ENCODE measurements at regions not wholly inside any gene's neighbourhood (a gene's known extent, or its start where the extent isn't known, plus 50 kb on each side); places are given as distances from the start of the nearest gene placed in this dataset.
A peak's percentile ranks its signal among the peaks of the same experiment; 100 is the strongest.

GRCh38 chr11:19433791-19434190 is 193.0 kb upstream of the E2F8 start:
- H4K91ac ChIP-seq (ENCODE audit: low read depth, low read length, poor library complexity) = no peak overlapping the region
- H2AK5ac ChIP-seq (ENCODE audit: low read depth, low read length) = no peak overlapping the region
- no peaks in the 10 kb centered on the region for H3K79me1 ChIP-seq (ENCODE audit: low read depth, low read length)
- no peak overlapping the region for H3K9ac ChIP-seq (ENCODE audit: low read depth, low read length, poor library complexity)
- H3K9me3 ChIP-seq (replicated peaks in 1 of 2; ENCODE audit: control insufficient read depth in 2 of 2, insufficient read depth in 1 of 2, low read depth in 1 of 2, low read length in 2 of 2) = peaks cover 0 to 4% of the 10 kb centered on the region in 2 donors
- H3K4ac ChIP-seq (ENCODE audit: low read length) = no peak overlapping the region
- peaks cover 14 to 21% of the 10 kb centered on the region in 2 donors for H3K4me1 ChIP-seq (ENCODE audit: control insufficient read depth in 2 of 2, insufficient read depth in 1 of 2, low read depth in 1 of 2, low read length in 2 of 2)
- no peak overlapping the region for H2AFZ ChIP-seq (ENCODE audit: low read length)
- H2BK12ac ChIP-seq (ENCODE audit: low read length) = no peak overlapping the region
- no peak for DNase-seq (ENCODE audit: low spot score)
- no peak overlapping the region for H4K8ac ChIP-seq (ENCODE audit: low read depth, low read length)
- H3K23ac ChIP-seq (ENCODE audit: low read depth, low read length, poor library complexity) = no peak overlapping the region
- no peak overlapping the region for H3K27ac ChIP-seq (replicated peaks; ENCODE audit: low read length)
- WGBS, 2 donors (ENCODE audit: extremely low coverage in 2 of 2, insufficient read length in 2 of 2, insufficient replicate concordance in 1 of 2) = no CpG with 5 or more reads among the region's 1 CpG
- no peak overlapping the region for H2BK5ac ChIP-seq (ENCODE audit: low read length)
- H2BK15ac ChIP-seq (ENCODE audit: low read length) = no peak overlapping the region
- no peak overlapping the region for H2BK120ac ChIP-seq (ENCODE audit: low read depth, low read length)
- H3K27me3 ChIP-seq (ENCODE audit: control insufficient read depth in 3 of 3, insufficient read depth in 3 of 3, low read depth in 1 of 3, low read length in 3 of 3) = no peaks in the 10 kb centered on the region
- H3K36me3 ChIP-seq (replicated peaks in 1 of 2; ENCODE audit: control insufficient read depth in 2 of 2, insufficient read depth in 2 of 2, low read length in 2 of 2) = no peaks in the 10 kb centered on the region
- H3K4me2 ChIP-seq (ENCODE audit: insufficient read depth, low read length, poor library complexity, severe bottlenecking) = no peak overlapping the region
- H3K14ac ChIP-seq (ENCODE audit: low read length) = no peak overlapping the region
- H3K4me3 ChIP-seq (ENCODE audit: low read length in 2 of 2) = no peak overlapping the region
- H3K18ac ChIP-seq (ENCODE audit: low read length) = no peak overlapping the region

- Histone ChIP-seq H3K9me3 (replicated peaks in 1 of 2; ENCODE audit: control insufficient read depth in 2 of 2, insufficient read depth in 1 of 2, low read depth in 1 of 2, low read length in 2 of 2) (peaks cover 0 to 4% of the 10 kb centered on the region in 2 donors), H3K23ac (ENCODE audit: low read depth, low read length, poor library complexity) (no peak overlapping the region), H3K79me1 (ENCODE audit: low read depth, low read length) (no peaks in the 10 kb centered on the region), H3K27me3 (ENCODE audit: control insufficient read depth in 3 of 3, insufficient read depth in 3 of 3, low read depth in 1 of 3, low read length in 3 of 3) (no peaks in the 10 kb centered on the region), H3K27ac (replicated peaks; ENCODE audit: low read length) (no peak overlapping the region), H3K4ac (ENCODE audit: low read length) (no peak overlapping the region), H2AK5ac (ENCODE audit: low read depth, low read length) (no peak overlapping the region), H2BK5ac (ENCODE audit: low read length) (no peak overlapping the region), H3K4me3 (ENCODE audit: low read length in 2 of 2) (no peak overlapping the region), H4K91ac (ENCODE audit: low read depth, low read length, poor library complexity) (no peak overlapping the region), H2BK15ac (ENCODE audit: low read length) (no peak overlapping the region), H3K4me1 (ENCODE audit: control insufficient read depth in 2 of 2, insufficient read depth in 1 of 2, low read depth in 1 of 2, low read length in 2 of 2) (peaks cover 16 to 21% of the 10 kb centered on the region in 2 donors), H2BK12ac (ENCODE audit: low read length) (no peak overlapping the region), H2BK120ac (ENCODE audit: low read depth, low read length) (no peak overlapping the region), H3K4me2 (ENCODE audit: insufficient read depth, low read length, poor library complexity, severe bottlenecking) (no peak overlapping the region), H3K9ac (ENCODE audit: low read depth, low read length, poor library complexity) (no peak overlapping the region), H2AFZ (ENCODE audit: low read length) (no peak overlapping the region), H3K14ac (ENCODE audit: low read length) (no peak overlapping the region), H3K18ac (ENCODE audit: low read length) (no peak overlapping the region), H3K36me3 (replicated peaks in 1 of 2; ENCODE audit: control insufficient read depth in 2 of 2, insufficient read depth in 2 of 2, low read length in 2 of 2) (no peaks in the 10 kb centered on the region), H4K8ac (ENCODE audit: low read depth, low read length) (no peak overlapping the region)
- WGBS, 2 donors (ENCODE audit: extremely low coverage in 2 of 2, insufficient read length in 2 of 2, insufficient replicate concordance in 1 of 2) = no CpG with 5 or more reads among the region's 2 CpGs
- DNase-seq (ENCODE audit: low spot score) = no peak
Measured at GRCh38 chr11:19433367-19433766, 192.6 kb upstream of the E2F8 start.

GRCh38 chr11:19432370-19433061 is 191.8 kb upstream of the E2F8 start:
- no CpG with 5 or more reads among the region's 3 CpGs for WGBS, 2 donors (ENCODE audit: extremely low coverage in 2 of 2, insufficient read length in 2 of 2, insufficient replicate concordance in 1 of 2)
- Histone ChIP-seq H4K91ac (ENCODE audit: low read depth, low read length, poor library complexity) (no peak overlapping the region), H3K79me1 (ENCODE audit: low read depth, low read length) (no peaks in the 10 kb centered on the region), H3K9ac (ENCODE audit: low read depth, low read length, poor library complexity) (no peak overlapping the region), H3K4me2 (ENCODE audit: insufficient read depth, low read length, poor library complexity, severe bottlenecking) (peak overlapping the region; percentile 36), H3K4me1 (ENCODE audit: control insufficient read depth in 2 of 2, insufficient read depth in 1 of 2, low read depth in 1 of 2, low read length in 2 of 2) (peaks cover 19 to 21% of the 10 kb centered on the region in 2 donors), H3K4me3 (ENCODE audit: low read length in 2 of 2) (no peak overlapping the region), H2BK12ac (ENCODE audit: low read length) (no peak overlapping the region), H2AFZ (ENCODE audit: low read length) (peak overlapping the region; percentile 84), H3K23ac (ENCODE audit: low read depth, low read length, poor library complexity) (no peak overlapping the region), H3K36me3 (replicated peaks in 1 of 2; ENCODE audit: control insufficient read depth in 2 of 2, insufficient read depth in 2 of 2, low read length in 2 of 2) (no peaks in the 10 kb centered on the region), H2AK5ac (ENCODE audit: low read depth, low read length) (no peak overlapping the region), H3K18ac (ENCODE audit: low read length) (peak overlapping the region; percentile 76), H2BK15ac (ENCODE audit: low read length) (no peak overlapping the region), H3K9me3 (replicated peaks in 1 of 2; ENCODE audit: control insufficient read depth in 2 of 2, insufficient read depth in 1 of 2, low read depth in 1 of 2, low read length in 2 of 2) (peaks cover 0 to 4% of the 10 kb centered on the region in 2 donors), H2BK120ac (ENCODE audit: low read depth, low read length) (no peak overlapping the region), H3K14ac (ENCODE audit: low read length) (no peak overlapping the region), H2BK5ac (ENCODE audit: low read length) (no peak overlapping the region), H4K8ac (ENCODE audit: low read depth, low read length) (no peak overlapping the region), H3K27ac (replicated peaks; ENCODE audit: low read length) (no peak overlapping the region), H3K4ac (ENCODE audit: low read length) (no peak overlapping the region), H3K27me3 (ENCODE audit: control insufficient read depth in 3 of 3, insufficient read depth in 3 of 3, low read depth in 1 of 3, low read length in 3 of 3) (no peaks in the 10 kb centered on the region)
- DNase-seq (ENCODE audit: low spot score) = no peak

GRCh38 chr11:19430754-19431398 is 190.1 kb upstream of the E2F8 start:
- no peak overlapping the region for H3K4me3 ChIP-seq (ENCODE audit: low read length in 2 of 2)
- no peak overlapping the region for H4K8ac ChIP-seq (ENCODE audit: low read depth, low read length)
- H2AFZ ChIP-seq (ENCODE audit: low read length) = no peak overlapping the region
- H3K23ac ChIP-seq (ENCODE audit: low read depth, low read length, poor library complexity) = no peak overlapping the region
- peaks cover 19 to 26% of the 10 kb centered on the region in 2 donors for H3K4me1 ChIP-seq (ENCODE audit: control insufficient read depth in 2 of 2, insufficient read depth in 1 of 2, low read depth in 1 of 2, low read length in 2 of 2)
- no peak overlapping the region for H2BK5ac ChIP-seq (ENCODE audit: low read length)
- no peaks in the 10 kb centered on the region for H3K27me3 ChIP-seq (ENCODE audit: control insufficient read depth in 3 of 3, insufficient read depth in 3 of 3, low read depth in 1 of 3, low read length in 3 of 3)
- no CpG with 5 or more reads among the region's 8 CpGs for WGBS, 2 donors (ENCODE audit: extremely low coverage in 2 of 2, insufficient read length in 2 of 2, insufficient replicate concordance in 1 of 2)
- H3K14ac ChIP-seq (ENCODE audit: low read length) = no peak overlapping the region
- no peak overlapping the region for H3K4ac ChIP-seq (ENCODE audit: low read length)
- no peak overlapping the region for H3K9ac ChIP-seq (ENCODE audit: low read depth, low read length, poor library complexity)
- no peaks in the 10 kb centered on the region for H3K9me3 ChIP-seq (replicated peaks in 1 of 2; ENCODE audit: control insufficient read depth in 2 of 2, insufficient read depth in 1 of 2, low read depth in 1 of 2, low read length in 2 of 2)
- H3K4me2 ChIP-seq (ENCODE audit: insufficient read depth, low read length, poor library complexity, severe bottlenecking) = no peak overlapping the region
- no peaks in the 10 kb centered on the region for H3K36me3 ChIP-seq (replicated peaks in 1 of 2; ENCODE audit: control insufficient read depth in 2 of 2, insufficient read depth in 2 of 2, low read length in 2 of 2)
- no peak overlapping the region for H3K27ac ChIP-seq (replicated peaks; ENCODE audit: low read length)
- DNase-seq (ENCODE audit: low spot score) = no peak
- no peak overlapping the region for H2BK12ac ChIP-seq (ENCODE audit: low read length)
- H2AK5ac ChIP-seq (ENCODE audit: low read depth, low read length) = no peak overlapping the region
- peak overlapping the region; percentile 11 for H3K18ac ChIP-seq (ENCODE audit: low read length)
- H3K79me1 ChIP-seq (ENCODE audit: low read depth, low read length) = no peaks in the 10 kb centered on the region
- H4K91ac ChIP-seq (ENCODE audit: low read depth, low read length, poor library complexity) = no peak overlapping the region
- no peak overlapping the region for H2BK15ac ChIP-seq (ENCODE audit: low read length)
- no peak overlapping the region for H2BK120ac ChIP-seq (ENCODE audit: low read depth, low read length)

Data from neuronal stem cell (in vitro differentiated cells).